ENCODE measurements at regions not wholly inside any gene's neighbourhood (a gene's known extent, or its start where the extent isn't known, plus 50 kb on each side); places are given as distances from the start of the nearest gene placed in this dataset.
A peak's percentile ranks its signal among the peaks of the same experiment; 100 is the strongest.

DNA sequence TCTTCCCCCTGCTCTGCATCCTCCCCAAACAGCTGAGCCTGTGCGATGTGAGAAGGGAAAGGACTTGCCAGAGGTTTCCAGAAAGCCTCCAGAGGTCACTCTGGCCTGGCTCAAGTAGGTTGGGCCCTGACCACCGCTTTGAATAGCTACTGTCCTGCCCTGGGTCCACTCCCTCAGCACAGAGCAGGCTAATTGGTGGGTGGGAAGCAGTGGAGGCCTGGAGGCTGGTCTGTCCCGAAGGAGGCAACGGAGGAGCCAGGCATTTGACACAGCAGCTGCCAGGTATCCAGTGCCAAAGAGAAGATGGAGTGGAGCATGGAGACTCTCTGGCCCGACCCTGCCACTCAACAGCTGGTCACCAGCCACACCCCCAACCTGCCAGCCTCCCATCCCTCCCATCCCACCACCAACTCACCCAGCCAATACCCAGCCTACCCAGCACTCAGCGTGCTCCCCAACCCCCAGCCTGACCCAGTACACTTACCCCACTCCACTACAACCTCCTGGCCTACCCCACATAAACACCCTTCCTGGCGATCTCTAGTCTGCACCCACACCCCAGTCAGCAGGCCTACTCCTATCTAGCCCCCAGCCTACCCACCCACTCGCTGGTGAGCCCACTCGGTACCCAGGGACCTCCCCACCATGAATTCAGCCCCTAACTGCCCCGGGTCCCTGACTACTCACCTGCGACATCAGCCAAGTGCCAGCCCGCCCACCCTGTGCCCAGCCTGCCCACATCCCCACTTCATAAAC lies 64.6 kb upstream of the COL13A1 start:
- H4K20me1 ChIP-seq (ENCODE audit: insufficient read depth, low read length): no peaks in the 10 kb centered on the region
- H3K9me3 ChIP-seq (ENCODE audit: low read depth, low read length): no peaks in the 10 kb centered on the region
- peak; percentile 62 for DNase-seq (ENCODE audit: insufficient read length, low spot score, missing footprints)
- no peaks in the 10 kb centered on the region for H3K79me2 ChIP-seq (ENCODE audit: insufficient read depth, low read length)
- no peaks in the 10 kb centered on the region for H3K36me3 ChIP-seq (ENCODE audit: insufficient read depth, low read length)
- no peaks in the 10 kb centered on the region for H3K27me3 ChIP-seq (ENCODE audit: insufficient read depth, low read length)
- H3K27ac ChIP-seq (ENCODE audit: low read depth, low read length): no peak overlapping the region
- H3K4me2 ChIP-seq (ENCODE audit: insufficient read depth, low read length): no peak overlapping the region
- peaks cover 10% of the 10 kb centered on the region for H3K4me1 ChIP-seq (ENCODE audit: insufficient read depth, low read length)
- H3K4me3 ChIP-seq (ENCODE audit: insufficient read depth, low read length): no peak overlapping the region
- no peak overlapping the region for H2AFZ ChIP-seq (ENCODE audit: low read length)
- TF ChIP-seq, protein P1, sequence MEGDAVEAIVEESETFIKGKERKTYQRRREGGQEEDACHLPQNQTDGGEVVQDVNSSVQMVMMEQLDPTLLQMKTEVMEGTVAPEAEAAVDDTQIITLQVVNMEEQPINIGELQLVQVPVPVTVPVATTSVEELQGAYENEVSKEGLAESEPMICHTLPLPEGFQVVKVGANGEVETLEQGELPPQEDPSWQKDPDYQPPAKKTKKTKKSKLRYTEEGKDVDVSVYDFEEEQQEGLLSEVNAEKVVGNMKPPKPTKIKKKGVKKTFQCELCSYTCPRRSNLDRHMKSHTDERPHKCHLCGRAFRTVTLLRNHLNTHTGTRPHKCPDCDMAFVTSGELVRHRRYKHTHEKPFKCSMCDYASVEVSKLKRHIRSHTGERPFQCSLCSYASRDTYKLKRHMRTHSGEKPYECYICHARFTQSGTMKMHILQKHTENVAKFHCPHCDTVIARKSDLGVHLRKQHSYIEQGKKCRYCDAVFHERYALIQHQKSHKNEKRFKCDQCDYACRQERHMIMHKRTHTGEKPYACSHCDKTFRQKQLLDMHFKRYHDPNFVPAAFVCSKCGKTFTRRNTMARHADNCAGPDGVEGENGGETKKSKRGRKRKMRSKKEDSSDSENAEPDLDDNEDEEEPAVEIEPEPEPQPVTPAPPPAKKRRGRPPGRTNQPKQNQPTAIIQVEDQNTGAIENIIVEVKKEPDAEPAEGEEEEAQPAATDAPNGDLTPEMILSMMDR (IDR thresholded peaks at IDR 0.05; ENCODE audit: extremely low read depth, low read depth, low read length): no peak

DNA sequence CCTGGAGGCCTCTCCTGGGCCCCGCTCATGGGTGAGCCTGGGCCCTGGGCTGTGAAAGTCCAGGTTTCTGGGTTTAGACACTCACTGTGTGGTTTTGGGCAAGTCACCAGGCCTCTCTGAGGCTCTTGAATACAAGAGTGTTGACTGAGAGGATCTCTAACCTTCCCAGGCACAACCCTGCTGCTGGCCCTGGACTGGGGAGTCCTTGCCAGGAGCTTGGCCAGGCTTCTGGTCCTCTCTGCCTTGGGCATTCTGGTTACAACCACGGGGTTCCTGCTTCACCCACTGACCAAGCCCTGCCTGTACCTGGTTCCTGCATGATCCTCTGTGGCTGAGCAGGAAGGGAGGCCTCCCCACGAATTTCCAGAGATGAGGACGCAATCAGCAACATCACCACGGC lies 63.6 kb upstream of the COL13A1 start:
- H3K27ac ChIP-seq (ENCODE audit: low read depth, low read length): no peak overlapping the region
- H3K4me1 ChIP-seq (ENCODE audit: insufficient read depth, low read length): peaks cover 10% of the 10 kb centered on the region
- H3K27me3 ChIP-seq (ENCODE audit: insufficient read depth, low read length): no peaks in the 10 kb centered on the region
- no peaks in the 10 kb centered on the region for H3K9me3 ChIP-seq (ENCODE audit: low read depth, low read length)
- TF ChIP-seq, protein P1 (IDR thresholded peaks at IDR 0.05; ENCODE audit: extremely low read depth, low read depth, low read length): no peak
- peak; percentile 80 for DNase-seq (ENCODE audit: insufficient read length, low spot score, missing footprints)
- H3K4me3 ChIP-seq (ENCODE audit: insufficient read depth, low read length): no peak overlapping the region
- H3K79me2 ChIP-seq (ENCODE audit: insufficient read depth, low read length): no peaks in the 10 kb centered on the region
- no peaks in the 10 kb centered on the region for H4K20me1 ChIP-seq (ENCODE audit: insufficient read depth, low read length)
- H3K4me2 ChIP-seq (ENCODE audit: insufficient read depth, low read length): no peak overlapping the region
- H2AFZ ChIP-seq (ENCODE audit: low read length): no peak overlapping the region
- H3K36me3 ChIP-seq (ENCODE audit: insufficient read depth, low read length): no peaks in the 10 kb centered on the region

DNA sequence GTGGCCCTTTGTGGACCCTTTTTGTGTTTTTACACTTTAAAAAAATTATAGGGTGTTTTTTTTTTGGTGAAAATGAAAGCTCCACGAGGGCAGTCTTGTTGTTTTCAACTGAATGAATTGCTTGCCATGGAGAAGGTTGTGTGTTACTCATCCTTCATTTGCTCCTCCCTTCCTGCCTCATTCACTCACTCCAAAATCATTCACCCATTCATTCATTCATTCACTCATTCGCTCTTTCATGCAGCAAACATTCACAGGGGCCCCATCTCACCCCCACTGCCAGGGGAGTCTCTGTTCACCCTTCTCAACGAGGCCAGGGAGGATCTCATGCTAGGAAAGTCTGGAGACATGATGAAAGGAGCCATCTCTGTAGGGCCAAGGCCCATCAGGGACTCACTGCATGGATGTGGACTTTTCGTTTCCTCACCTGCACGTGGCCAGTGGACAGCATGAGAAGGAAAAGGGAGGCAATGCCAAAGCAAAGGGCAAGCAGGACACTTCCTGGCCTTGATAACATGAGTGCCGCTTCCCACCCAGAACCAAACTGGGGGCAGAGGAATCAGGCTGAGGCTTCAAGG lies 62.8 kb upstream of the COL13A1 start:
- H3K9me3 ChIP-seq (ENCODE audit: low read depth, low read length): no peaks in the 10 kb centered on the region
- peak; percentile 58 for DNase-seq (ENCODE audit: insufficient read length, low spot score, missing footprints)
- H3K4me1 ChIP-seq (ENCODE audit: insufficient read depth, low read length): peaks cover 6% of the 10 kb centered on the region
- no peak overlapping the region for H3K27ac ChIP-seq (ENCODE audit: low read depth, low read length)
- no peak overlapping the region for H2AFZ ChIP-seq (ENCODE audit: low read length)
- H3K27me3 ChIP-seq (ENCODE audit: insufficient read depth, low read length): no peaks in the 10 kb centered on the region
- H3K4me2 ChIP-seq (ENCODE audit: insufficient read depth, low read length): no peak overlapping the region
- no peaks in the 10 kb centered on the region for H3K79me2 ChIP-seq (ENCODE audit: insufficient read depth, low read length)
- H3K4me3 ChIP-seq (ENCODE audit: insufficient read depth, low read length): no peak overlapping the region
- no peaks in the 10 kb centered on the region for H3K36me3 ChIP-seq (ENCODE audit: insufficient read depth, low read length)
- H4K20me1 ChIP-seq (ENCODE audit: insufficient read depth, low read length): no peaks in the 10 kb centered on the region
- TF ChIP-seq, protein P1 (IDR thresholded peaks at IDR 0.05; ENCODE audit: extremely low read depth, low read depth, low read length): no peak

DNA sequence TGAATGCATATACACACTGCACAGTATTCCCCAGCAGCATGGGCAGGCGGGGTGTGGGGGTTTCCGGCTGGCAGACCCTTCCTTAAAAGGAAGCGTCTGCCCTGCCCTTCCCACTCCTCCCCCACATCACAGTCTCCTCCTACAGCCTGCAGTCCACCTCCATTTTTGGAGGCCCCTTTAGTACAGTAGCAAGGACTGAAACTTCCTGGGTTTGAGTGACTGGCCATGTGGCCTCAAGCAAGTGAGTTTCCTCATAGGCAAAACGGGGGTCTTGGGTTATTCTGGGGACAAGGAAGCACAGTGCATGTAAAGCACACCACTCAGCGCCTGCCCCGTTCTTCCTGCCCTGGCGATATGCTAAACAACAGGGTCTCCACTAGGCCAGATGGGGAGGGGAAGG lies 62.1 kb upstream of the COL13A1 start:
- Histone ChIP-seq H4K20me1 (ENCODE audit: insufficient read depth, low read length) (no peaks in the 10 kb centered on the region), H2AFZ (ENCODE audit: low read length) (no peak overlapping the region), H3K4me3 (ENCODE audit: insufficient read depth, low read length) (no peak overlapping the region), H3K79me2 (ENCODE audit: insufficient read depth, low read length) (no peaks in the 10 kb centered on the region), H3K36me3 (ENCODE audit: insufficient read depth, low read length) (no peaks in the 10 kb centered on the region), H3K4me1 (ENCODE audit: insufficient read depth, low read length) (no peaks in the 10 kb centered on the region), H3K9me3 (ENCODE audit: low read depth, low read length) (no peaks in the 10 kb centered on the region), H3K27ac (ENCODE audit: low read depth, low read length) (no peak overlapping the region), H3K4me2 (ENCODE audit: insufficient read depth, low read length) (no peak overlapping the region), H3K27me3 (ENCODE audit: insufficient read depth, low read length) (peaks cover 1% of the 10 kb centered on the region)
- TF ChIP-seq, protein P1 (IDR thresholded peaks at IDR 0.05; ENCODE audit: extremely low read depth, low read depth, low read length): no peak
- no peak for DNase-seq (ENCODE audit: insufficient read length, low spot score, missing footprints)
